Naive B cell (primary cell): ENCODE measurements at regions not wholly inside any gene's neighbourhood (a gene's known extent, or its start where the extent isn't known, plus 50 kb on each side); places are given as distances from the start of the nearest gene placed in this dataset.

Experiments
- ATAC-seq, 2 donors: fragments of 150-1000 bp; cut with Tn5 transposase; 2 replicates each; pipeline ENCODE4 v1.10.0; 2021; ENCODE audit warnings: low read depth in 2 of 2, mild to moderate bottlenecking in 2 of 2, moderate library complexity in 2 of 2
- DNase-seq: peaks from one replicate; pipeline ENCODE4 v3.0.0; 2022
- H3K27ac Mint-ChIP-seq, 6 donors: one replicate each; pipeline ENCODE4 v1.8.0; 2020 to 2022; ENCODE audit warnings: mild to moderate bottlenecking in 6 of 6, mixed read lengths in 6 of 6, moderate library complexity in 5 of 6, inconsistent platforms in 2 of 6
- H3K27me3 Mint-ChIP-seq, 3 donors: one replicate each; pipeline ENCODE4 v1.8.0; 2021 to 2022; ENCODE audit warnings: mixed read lengths in 3 of 3, mild to moderate bottlenecking in 1 of 3
- H3K36me3 Mint-ChIP-seq, 2 donors: one replicate each; pipeline ENCODE4 v1.8.0; 2020 to 2022; ENCODE audit warnings: mixed read lengths in 2 of 2, inconsistent platforms in 1 of 2, mild to moderate bottlenecking in 1 of 2
- H3K4me1 Mint-ChIP-seq, 3 donors: one replicate each; pipeline ENCODE4 v1.8.0; 2020 to 2022; ENCODE audit warnings: mixed read lengths in 3 of 3, inconsistent platforms in 1 of 3, mild to moderate bottlenecking in 1 of 3, moderate library complexity in 1 of 3
- H3K4me3 Mint-ChIP-seq, 8 donors: one replicate each; pipeline ENCODE4 v1.8.0; 2020 to 2022; ENCODE audit warnings: mild to moderate bottlenecking in 8 of 8, mixed read lengths in 8 of 8, moderate library complexity in 8 of 8, inconsistent platforms in 2 of 8
- H3K9me3 Mint-ChIP-seq, 7 donors: one replicate each; pipeline ENCODE4 v1.8.0; 2020 to 2022; ENCODE audit warnings: mixed read lengths in 7 of 7, mild to moderate bottlenecking in 5 of 7, inconsistent platforms in 2 of 7, moderate library complexity in 1 of 7

DNA sequence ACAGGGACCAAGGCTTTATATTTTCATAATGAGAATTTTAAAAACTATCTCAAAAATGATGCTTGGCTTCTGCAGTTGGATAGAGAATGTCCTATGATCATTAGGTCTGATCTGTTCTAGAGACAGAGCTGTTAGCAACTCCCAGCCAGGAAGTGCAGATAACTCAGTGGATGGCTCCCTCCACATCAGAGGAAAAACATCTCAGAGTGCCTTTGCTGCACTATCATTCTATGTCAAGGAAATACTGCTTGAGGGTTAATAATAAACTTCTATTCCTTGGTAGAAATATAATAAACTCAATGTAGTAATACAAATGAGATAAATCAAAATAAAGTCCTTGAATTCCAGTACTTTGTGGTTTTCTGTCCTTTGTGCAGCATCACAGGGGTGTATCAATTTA lies 78.0 kb upstream of the BET1 start:
- no peak overlapping the region for H3K4me3 Mint-ChIP-seq
- peaks cover 0 to 14% (median 4%) of the 10 kb centered on the region in 3 donors for H3K27me3 Mint-ChIP-seq
- peak overlapping the region in 1 of 6 donors; percentile 10 for H3K27ac Mint-ChIP-seq

DNA sequence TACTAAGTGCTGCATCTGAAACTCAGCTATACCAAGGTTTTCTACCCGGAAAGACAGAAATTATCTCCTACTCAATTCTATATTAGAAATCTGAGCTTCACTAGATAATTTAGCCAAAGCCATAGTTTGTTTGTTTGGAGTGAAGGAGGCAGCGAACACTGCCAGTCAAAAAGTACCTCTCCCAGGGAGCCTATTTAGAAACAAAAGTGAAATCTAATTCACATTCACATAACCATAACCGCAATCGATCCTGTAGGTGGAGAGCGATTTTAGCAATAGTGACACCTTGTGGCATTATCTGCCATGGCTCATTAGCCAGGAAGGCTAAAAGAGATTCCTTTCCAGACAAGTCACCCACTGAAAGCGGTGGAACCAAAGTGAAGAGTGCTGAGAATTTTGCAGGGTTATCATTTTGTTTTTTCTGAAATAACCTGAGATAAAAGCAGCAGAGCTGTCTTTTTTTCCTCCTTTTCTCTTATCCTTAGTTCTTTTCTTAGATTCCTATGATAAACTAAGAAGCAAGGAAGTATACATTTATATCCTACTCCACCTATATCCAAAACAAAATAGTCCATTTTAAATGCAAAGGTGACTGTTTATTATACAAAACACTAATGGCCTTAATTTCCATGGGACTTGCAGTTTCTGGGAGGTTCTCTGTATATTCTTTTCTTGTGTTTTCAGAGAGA lies 83.7 kb upstream of the BET1 start:
- peak overlapping the region in 5 of 6 donors; percentile 77 to 91 (median 79) for H3K27ac Mint-ChIP-seq
- no peaks in the 10 kb centered on the region for H3K36me3 Mint-ChIP-seq
- ATAC-seq (peak; percentile 96 to 97), DNase-seq (peak; percentile 70)
- H3K4me3 Mint-ChIP-seq: peak overlapping the region; percentile 55 to 89 (median 78)
- H3K9me3 Mint-ChIP-seq: no peaks in the 10 kb centered on the region
- peaks cover 5 to 34% (median 22%) of the 10 kb centered on the region in 3 donors for H3K27me3 Mint-ChIP-seq
- peaks cover 14 to 17% (median 15%) of the 10 kb centered on the region in 3 donors for H3K4me1 Mint-ChIP-seq

More for the DNA sequence above, 78.0 kb upstream of the BET1 start:
- ATAC-seq: no peak
- DNase-seq: no peak
- Mint-ChIP-seq H3K4me1 (no peaks in the 10 kb centered on the region), H3K9me3 (no peaks in the 10 kb centered on the region), H3K36me3 (no peaks in the 10 kb centered on the region)

- Mint-ChIP-seq H3K4me1 (peaks cover 14 to 17% (median 15%) of the 10 kb centered on the region in 3 donors), H3K4me3 (no peak overlapping the region), H3K9me3 (no peaks in the 10 kb centered on the region), H3K27me3 (peaks cover 5 to 30% (median 29%) of the 10 kb centered on the region in 3 donors), H3K36me3 (no peaks in the 10 kb centered on the region), H3K27ac (no peak overlapping the region)
- ATAC-seq (no peak), DNase-seq (no peak)
Observed at GRCh38 chr7:94088560-94088959, 84.4 kb upstream of the BET1 start.

DNA sequence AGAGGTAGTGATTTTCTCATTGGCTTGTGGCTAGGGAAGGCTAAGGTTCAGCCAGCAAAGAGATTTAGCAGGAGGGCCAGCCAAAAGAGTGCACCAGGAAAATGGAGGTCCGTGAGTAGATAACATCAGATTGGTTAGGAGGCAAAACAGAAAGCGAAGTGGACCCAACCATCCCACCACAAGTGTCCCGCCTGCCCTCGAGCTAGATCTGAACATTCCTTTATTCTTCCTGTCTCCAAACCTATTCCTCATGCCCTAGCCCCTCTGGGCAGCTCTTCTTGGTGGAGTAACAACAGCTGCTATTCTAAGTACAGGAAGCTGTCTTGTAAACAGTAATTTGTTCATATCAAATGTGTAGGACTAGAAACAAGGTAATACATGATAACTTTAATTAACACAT lies 85.7 kb upstream of the BET1 start:
- H3K27me3 Mint-ChIP-seq: peaks cover 5 to 29% (median 23%) of the 10 kb centered on the region in 3 donors
- H3K9me3 Mint-ChIP-seq: no peaks in the 10 kb centered on the region
- H3K4me3 Mint-ChIP-seq: no peak overlapping the region
- ATAC-seq: no peak
- H3K27ac Mint-ChIP-seq: no peak overlapping the region
- DNase-seq: no peak
- H3K36me3 Mint-ChIP-seq: no peaks in the 10 kb centered on the region
- peaks cover 14 to 17% (median 15%) of the 10 kb centered on the region in 3 donors for H3K4me1 Mint-ChIP-seq

GRCh38 chr7:94092980-94093379 lies 88.8 kb upstream of the BET1 start:
- no peak overlapping the region for H3K4me3 Mint-ChIP-seq
- ATAC-seq (no peak), DNase-seq (no peak)
- peaks cover 7 to 10% (median 9%) of the 10 kb centered on the region in 3 donors for H3K4me1 Mint-ChIP-seq
- no peaks in the 10 kb centered on the region for H3K9me3 Mint-ChIP-seq
- no peaks in the 10 kb centered on the region for H3K36me3 Mint-ChIP-seq
- peaks cover 9 to 42% (median 23%) of the 10 kb centered on the region in 3 donors for H3K27me3 Mint-ChIP-seq
- peak overlapping the region in 1 of 6 donors; percentile 10 for H3K27ac Mint-ChIP-seq

- DNase-seq (no peak), ATAC-seq (no peak)
- Mint-ChIP-seq H3K27ac (no peak overlapping the region), H3K36me3 (no peaks in the 10 kb centered on the region), H3K4me1 (peaks cover 0 to under 1% (median 0%) of the 10 kb centered on the region in 3 donors), H3K9me3 (no peaks in the 10 kb centered on the region), H3K4me3 (no peak overlapping the region), H3K27me3 (peaks cover 9 to 42% (median 21%) of the 10 kb centered on the region in 3 donors)
Observed at GRCh38 chr7:94094298-94094697, 90.1 kb upstream of the BET1 start.

GRCh38 chr7:94095316-94096009 lies 91.3 kb upstream of the BET1 start:
- Mint-ChIP-seq H3K9me3 (no peaks in the 10 kb centered on the region), H3K4me3 (no peak overlapping the region), H3K4me1 (no peaks in the 10 kb centered on the region), H3K27ac (peak overlapping the region in 1 of 6 donors; percentile 66), H3K36me3 (no peaks in the 10 kb centered on the region), H3K27me3 (peaks cover 9 to 34% (median 14%) of the 10 kb centered on the region in 3 donors)
- no peak for DNase-seq
- no peak for ATAC-seq

- peaks cover 9 to 13% (median 11%) of the 10 kb centered on the region in 3 donors for H3K27me3 Mint-ChIP-seq
- H3K4me3 Mint-ChIP-seq: no peak overlapping the region
- ATAC-seq (no peak), DNase-seq (no peak)
- H3K27ac Mint-ChIP-seq: no peak overlapping the region
- peaks cover 0 to 12% (median 0%) of the 10 kb centered on the region in 7 donors for H3K9me3 Mint-ChIP-seq
- H3K4me1 Mint-ChIP-seq: no peaks in the 10 kb centered on the region
- no peaks in the 10 kb centered on the region for H3K36me3 Mint-ChIP-seq
Observed at GRCh38 chr7:94099679-94100078, 95.5 kb upstream of the BET1 start.

DNA sequence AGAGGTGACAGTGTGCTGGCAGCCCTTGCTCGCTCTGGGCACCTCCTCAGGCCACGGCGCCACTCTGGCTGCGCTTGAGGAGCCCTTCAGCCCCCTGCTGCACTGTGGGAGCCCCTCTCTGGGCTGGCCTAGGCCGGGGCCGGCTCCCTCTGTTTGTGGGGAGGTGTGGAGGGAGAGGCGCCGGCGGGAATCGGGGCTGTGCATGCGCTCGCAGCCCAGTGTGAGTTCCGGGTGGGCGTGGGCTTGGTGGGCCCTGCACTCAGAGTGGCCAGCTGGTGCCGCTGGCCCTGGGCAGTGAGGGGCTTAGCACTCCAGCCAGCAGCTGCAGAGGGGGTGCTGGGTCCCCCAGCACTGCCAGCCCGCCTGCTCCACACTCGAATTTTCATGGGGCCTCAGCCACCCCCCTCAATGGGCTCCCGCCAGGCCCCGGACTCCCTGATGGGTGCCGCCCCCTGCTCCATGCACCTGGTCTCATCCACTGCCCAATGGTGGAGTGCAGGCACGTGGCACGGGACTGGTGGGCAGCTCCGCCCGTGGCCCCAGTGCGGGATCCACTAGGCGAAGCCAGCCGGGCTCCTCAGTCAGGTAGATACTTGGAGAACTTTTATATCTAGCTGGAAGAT lies 96.7 kb upstream of the BET1 start:
- Mint-ChIP-seq H3K4me3 (no peak overlapping the region), H3K4me1 (no peaks in the 10 kb centered on the region), H3K27ac (no peak overlapping the region), H3K36me3 (no peaks in the 10 kb centered on the region), H3K27me3 (peaks cover 5 to 13% (median 11%) of the 10 kb centered on the region in 3 donors), H3K9me3 (peaks cover 0 to 12% (median 0%) of the 10 kb centered on the region in 7 donors)
- ATAC-seq (no peak), DNase-seq (no peak)

DNA sequence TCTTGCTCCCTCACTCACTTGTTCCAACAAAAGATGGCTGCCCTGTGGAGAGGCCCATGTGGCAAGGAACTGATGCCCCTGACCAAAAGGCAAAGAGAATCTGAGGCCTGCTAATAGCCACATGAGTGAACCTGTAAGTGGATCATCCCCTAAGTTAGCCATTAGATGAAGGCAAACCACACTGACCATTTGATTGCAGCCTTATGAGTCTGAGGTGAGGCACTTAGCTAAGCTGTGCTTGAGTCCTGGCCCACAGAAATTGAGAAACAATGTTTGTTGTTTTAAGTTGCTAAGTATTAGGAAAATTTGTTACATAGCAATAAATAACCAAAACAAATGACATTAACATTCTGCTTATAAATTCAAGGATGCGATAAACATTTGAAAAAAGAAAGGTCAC lies 100.1 kb upstream of the BET1 start:
- H3K4me1 Mint-ChIP-seq: peaks cover 0 to 4% (median 4%) of the 10 kb centered on the region in 3 donors
- no peaks in the 10 kb centered on the region for H3K36me3 Mint-ChIP-seq
- no peak overlapping the region for H3K4me3 Mint-ChIP-seq
- H3K27me3 Mint-ChIP-seq: peaks cover 0 to 11% (median 5%) of the 10 kb centered on the region in 3 donors
- H3K27ac Mint-ChIP-seq: no peak overlapping the region
- DNase-seq (no peak), ATAC-seq (no peak)
- H3K9me3 Mint-ChIP-seq: peaks cover 0 to 12% (median 0%) of the 10 kb centered on the region in 7 donors

DNA sequence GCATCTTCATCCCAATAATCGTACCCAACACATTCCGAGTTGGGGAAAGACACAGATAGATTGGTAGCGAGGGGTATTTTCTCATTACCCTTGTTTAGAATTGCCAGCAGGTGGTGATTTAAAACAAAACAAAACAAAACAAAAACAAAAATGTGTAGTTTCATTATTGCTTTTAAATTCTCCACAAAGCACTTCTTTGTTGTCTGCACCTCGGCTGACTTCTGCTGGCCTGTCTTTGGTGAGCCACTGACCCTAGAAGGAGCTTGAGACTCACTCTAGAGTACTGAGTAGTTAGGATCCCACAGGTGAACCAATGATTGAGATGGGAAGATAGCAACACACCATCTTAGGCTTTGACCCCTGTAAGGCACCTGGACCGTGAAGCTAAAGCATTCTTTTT lies 105.4 kb upstream of the BET1 start:
- Mint-ChIP-seq H3K27ac (no peak overlapping the region), H3K36me3 (no peaks in the 10 kb centered on the region), H3K9me3 (peaks cover 0 to 2% (median 0%) of the 10 kb centered on the region in 7 donors), H3K4me3 (no peak overlapping the region), H3K4me1 (peaks cover 0 to 6% (median 4%) of the 10 kb centered on the region in 3 donors), H3K27me3 (no peaks in the 10 kb centered on the region)
- ATAC-seq (no peak), DNase-seq (no peak)

GRCh38 chr7:94111009-94111408 lies 106.9 kb upstream of the BET1 start:
- H3K36me3 Mint-ChIP-seq: no peaks in the 10 kb centered on the region
- no peaks in the 10 kb centered on the region for H3K27me3 Mint-ChIP-seq
- H3K4me3 Mint-ChIP-seq: no peak overlapping the region
- H3K4me1 Mint-ChIP-seq: peaks cover 0 to 6% (median 4%) of the 10 kb centered on the region in 3 donors
- ATAC-seq: no peak
- peaks cover 0 to 2% (median 0%) of the 10 kb centered on the region in 7 donors for H3K9me3 Mint-ChIP-seq
- no peak for DNase-seq
- peak overlapping the region in 1 of 6 donors; percentile 75 for H3K27ac Mint-ChIP-seq

DNA sequence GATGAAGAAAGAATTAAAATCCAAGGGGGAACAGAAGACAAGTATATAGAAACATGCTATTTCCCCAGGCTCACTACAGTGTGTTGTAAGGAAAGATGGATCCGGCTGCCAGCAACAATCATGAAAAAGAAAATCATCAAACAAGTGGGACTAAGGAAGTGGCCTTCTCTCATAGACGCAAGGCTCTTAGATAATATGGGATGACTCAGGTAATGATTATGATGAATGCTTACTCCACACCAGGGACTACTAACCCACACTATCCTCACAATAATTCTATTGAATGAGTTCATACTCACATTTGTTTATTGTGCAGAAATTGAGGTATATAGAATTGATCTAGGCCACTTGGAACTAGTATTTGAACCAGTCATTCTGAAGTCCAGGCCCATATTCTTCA lies 111.2 kb upstream of the BET1 start:
- no peaks in the 10 kb centered on the region for H3K4me1 Mint-ChIP-seq
- no peak overlapping the region for H3K4me3 Mint-ChIP-seq
- ATAC-seq (no peak), DNase-seq (no peak)
- H3K36me3 Mint-ChIP-seq: no peaks in the 10 kb centered on the region
- H3K9me3 Mint-ChIP-seq: peaks cover 0 to 2% (median 0%) of the 10 kb centered on the region in 7 donors
- peaks cover 5 to 9% (median 6%) of the 10 kb centered on the region in 3 donors for H3K27me3 Mint-ChIP-seq
- H3K27ac Mint-ChIP-seq: no peak overlapping the region
